NB4 (cell line): ENCODE measurements at regions not wholly inside any gene's neighbourhood (a gene's known extent, or its start where the extent isn't known, plus 50 kb on each side); places are given as distances from the start of the nearest gene placed in this dataset.

ENCODE experiments used
- DNase-seq: peaks from one replicate; pipeline ENCODE4 v3.0.0; 2010; ENCODE audit warnings: low read depth
- H3K4me3 ChIP-seq: one replicate; pipeline ENCODE4 v1.5.1; 2011; ENCODE audit warnings: mild to moderate bottlenecking, low read depth, low read length, moderate library complexity
- MAX ChIP-seq: IDR thresholded peaks from 2 replicates; pipeline ENCODE4 v1.6.1; 2011; ENCODE audit warnings: low read depth, low read length
- MYC ChIP-seq: IDR thresholded peaks from 2 replicates; pipeline ENCODE4 v1.6.1; 2011; ENCODE audit warnings: low read depth, low read length
- POLR2A ChIP-seq: IDR thresholded peaks from 2 replicates; pipeline ENCODE4 v1.6.1; 2011; ENCODE audit warnings: mild to moderate bottlenecking; ENCODE audit not compliant: insufficient read length; ENCODE audit errors: extremely low read depth
- TF ChIP-seq, protein P1 (sequence below): IDR thresholded peaks from one replicate; pipeline ENCODE4 v1.5.1; 2012; ENCODE audit warnings: low read depth, low read length

GRCh38 chr3:59136081-59136480 lies 86.3 kb upstream of the CFAP20DC start:
- H3K4me3 ChIP-seq, result no peak overlapping the region
- TF ChIP-seq POLR2A, result no peak
- TF ChIP-seq, protein P1, sequence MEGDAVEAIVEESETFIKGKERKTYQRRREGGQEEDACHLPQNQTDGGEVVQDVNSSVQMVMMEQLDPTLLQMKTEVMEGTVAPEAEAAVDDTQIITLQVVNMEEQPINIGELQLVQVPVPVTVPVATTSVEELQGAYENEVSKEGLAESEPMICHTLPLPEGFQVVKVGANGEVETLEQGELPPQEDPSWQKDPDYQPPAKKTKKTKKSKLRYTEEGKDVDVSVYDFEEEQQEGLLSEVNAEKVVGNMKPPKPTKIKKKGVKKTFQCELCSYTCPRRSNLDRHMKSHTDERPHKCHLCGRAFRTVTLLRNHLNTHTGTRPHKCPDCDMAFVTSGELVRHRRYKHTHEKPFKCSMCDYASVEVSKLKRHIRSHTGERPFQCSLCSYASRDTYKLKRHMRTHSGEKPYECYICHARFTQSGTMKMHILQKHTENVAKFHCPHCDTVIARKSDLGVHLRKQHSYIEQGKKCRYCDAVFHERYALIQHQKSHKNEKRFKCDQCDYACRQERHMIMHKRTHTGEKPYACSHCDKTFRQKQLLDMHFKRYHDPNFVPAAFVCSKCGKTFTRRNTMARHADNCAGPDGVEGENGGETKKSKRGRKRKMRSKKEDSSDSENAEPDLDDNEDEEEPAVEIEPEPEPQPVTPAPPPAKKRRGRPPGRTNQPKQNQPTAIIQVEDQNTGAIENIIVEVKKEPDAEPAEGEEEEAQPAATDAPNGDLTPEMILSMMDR, result no peak
- no peak for TF ChIP-seq MYC
- TF ChIP-seq MAX, result no peak
- no peak for DNase-seq

GRCh38 chr3:59135096-59135495 lies 85.3 kb upstream of the CFAP20DC start:
- DNase-seq, result no peak
- no peak overlapping the region for H3K4me3 ChIP-seq
- TF ChIP-seq POLR2A, result no peak
- no peak for TF ChIP-seq MYC
- TF ChIP-seq, protein P1, result no peak
- no peak for TF ChIP-seq MAX

DNA sequence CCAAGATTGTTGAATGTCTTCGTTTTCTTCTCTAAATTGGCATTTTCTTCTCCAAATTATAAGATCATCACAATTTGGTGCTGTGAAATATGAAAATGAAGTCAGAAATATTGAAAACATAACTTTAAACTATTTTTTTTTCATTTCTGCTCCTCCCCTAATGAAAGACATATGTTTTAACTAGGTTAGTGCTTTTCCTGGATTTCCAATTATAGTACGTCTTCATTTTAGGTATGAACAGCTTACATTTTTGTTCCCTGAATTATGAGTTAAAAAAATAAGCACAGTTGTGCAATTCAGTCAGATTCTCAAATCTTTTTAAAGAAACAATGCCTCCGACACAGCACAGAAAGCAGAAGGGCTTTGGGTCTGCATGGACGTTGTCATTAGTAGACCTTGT lies 83.5 kb upstream of the CFAP20DC start:
- no peak overlapping the region for H3K4me3 ChIP-seq
- TF ChIP-seq MAX (no peak), MYC (no peak), POLR2A (no peak)
- TF ChIP-seq, protein P1, result no peak
- DNase-seq, result no peak

GRCh38 chr3:59131016-59131766 lies 81.4 kb upstream of the CFAP20DC start:
- TF ChIP-seq POLR2A (no peak), MYC (no peak), MAX (no peak)
- TF ChIP-seq, protein P1, result no peak
- DNase-seq, result no peak
- H3K4me3 ChIP-seq, result no peak overlapping the region

DNA sequence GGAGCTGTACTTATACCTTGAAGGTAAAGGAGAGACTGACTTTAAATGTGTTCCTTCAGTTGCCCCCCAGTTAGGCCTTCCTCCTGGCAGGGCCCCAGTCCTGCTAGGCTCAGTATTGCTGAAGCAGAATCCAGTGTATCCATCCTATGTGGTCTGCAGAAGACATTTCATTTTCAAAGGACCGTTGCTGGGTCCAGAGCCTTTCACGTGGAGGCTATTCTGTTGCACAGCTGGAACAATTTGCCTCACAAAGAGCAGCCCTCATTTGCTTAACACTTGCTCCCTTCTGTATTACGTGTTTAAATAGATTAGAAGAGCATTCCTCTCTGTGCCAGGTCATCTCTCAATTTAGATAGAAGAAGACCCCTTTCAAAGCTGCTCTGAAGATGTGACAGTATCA lies 78.9 kb upstream of the CFAP20DC start:
- H3K4me3 ChIP-seq, result no peak overlapping the region
- TF ChIP-seq, protein P1, result no peak
- TF ChIP-seq MAX (no peak), MYC (no peak), POLR2A (no peak)
- DNase-seq, result no peak
